Progenitor cell of endocrine pancreas (in vitro differentiated cells): ENCODE measurements at regions not wholly inside any gene's neighbourhood (a gene's known extent, or its start where the extent isn't known, plus 50 kb on each side); places are given as distances from the start of the nearest gene placed in this dataset.

Experiments used
- DNase-seq: peaks from one replicate; pipeline ENCODE4 v3.0.0; 2021; ENCODE audit warnings: low spot score; ENCODE audit not compliant: unreplicated experiment
- H3K27ac Mint-ChIP-seq: 2 replicates; pipeline ENCODE4 v1.8.0; 2021; ENCODE audit warnings: mild to moderate bottlenecking, moderate library complexity, mixed read lengths
- H3K27me3 Mint-ChIP-seq: 2 replicates; pipeline ENCODE4 v1.8.0; 2021; ENCODE audit warnings: mixed read lengths
- H3K36me3 Mint-ChIP-seq: 2 replicates; pipeline ENCODE4 v1.8.0; 2022; ENCODE audit warnings: mixed read lengths; ENCODE audit not compliant: insufficient read depth
- H3K4me1 Mint-ChIP-seq: 2 replicates; pipeline ENCODE4 v1.8.0; 2021; ENCODE audit warnings: low read depth, mixed read lengths
- H3K4me3 Mint-ChIP-seq: 2 replicates; pipeline ENCODE4 v1.8.0; 2021; ENCODE audit warnings: low read depth, mild to moderate bottlenecking, moderate library complexity, mixed read lengths
- H3K9me3 Mint-ChIP-seq: 2 replicates; pipeline ENCODE4 v1.8.0; 2021; ENCODE audit warnings: low read depth, mixed read lengths
- CTCF ChIP-seq: fragments of 200-600 bp; sonication (generic); IDR thresholded peaks from one replicate; pipeline ENCODE4 v1.5.0; 2021; ENCODE audit warnings: antibody characterized with exemption, mild to moderate bottlenecking; ENCODE audit not compliant: unreplicated experiment

DNA sequence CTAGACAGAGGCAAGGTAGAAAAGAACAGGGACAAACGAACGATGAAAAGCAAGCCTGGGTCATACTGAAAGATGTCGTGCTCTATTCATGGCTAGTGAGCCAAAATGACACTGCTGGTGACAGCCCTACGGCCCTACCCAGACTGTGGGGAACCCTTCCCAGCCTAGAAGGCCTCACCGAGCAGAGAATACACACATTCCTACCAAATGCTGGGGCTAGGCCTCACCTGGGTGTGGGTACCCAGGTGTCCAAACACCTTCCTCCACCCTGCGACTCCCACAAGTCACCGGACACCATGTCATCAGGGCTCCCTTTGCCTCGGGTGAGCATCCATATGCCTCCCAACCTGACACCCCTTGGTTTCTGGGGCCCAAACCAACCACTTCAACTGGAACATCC, 85.3 kb upstream of the DOCK9 start:
- TF ChIP-seq CTCF: no peak
- peaks cover 13% of the 10 kb centered on the region for H3K4me1 Mint-ChIP-seq
- peaks cover 3% of the 10 kb centered on the region for H3K9me3 Mint-ChIP-seq
- no peak for DNase-seq
- no peaks in the 10 kb centered on the region for H3K36me3 Mint-ChIP-seq
- no peak overlapping the region for H3K4me3 Mint-ChIP-seq
- H3K27me3 Mint-ChIP-seq: no peaks in the 10 kb centered on the region
- H3K27ac Mint-ChIP-seq: no peak overlapping the region

DNA sequence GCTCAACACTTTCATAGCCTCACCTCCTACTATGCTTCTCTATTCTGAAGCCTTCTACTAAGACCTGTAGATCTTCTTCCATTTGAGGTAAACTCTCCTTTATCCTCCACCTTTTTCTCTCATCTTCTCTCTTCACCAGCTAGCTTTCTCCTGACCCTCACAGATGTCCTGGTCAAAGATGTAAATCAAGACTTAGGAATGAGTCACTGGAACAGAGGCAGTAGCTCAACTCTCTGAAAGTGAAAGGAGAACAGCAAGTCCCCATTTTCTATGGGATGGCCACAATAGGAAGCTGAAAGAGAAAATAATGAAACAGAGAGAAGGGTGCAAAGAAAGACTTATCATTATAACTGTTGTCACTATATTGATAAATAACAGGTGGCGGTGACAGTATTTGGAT, 86.1 kb upstream of the DOCK9 start:
- H3K36me3 Mint-ChIP-seq: no peaks in the 10 kb centered on the region
- peaks cover 13% of the 10 kb centered on the region for H3K4me1 Mint-ChIP-seq
- no peak for TF ChIP-seq CTCF
- H3K27me3 Mint-ChIP-seq: no peaks in the 10 kb centered on the region
- DNase-seq: no peak
- no peak overlapping the region for H3K27ac Mint-ChIP-seq
- peaks cover 3% of the 10 kb centered on the region for H3K9me3 Mint-ChIP-seq
- H3K4me3 Mint-ChIP-seq: no peak overlapping the region

- Mint-ChIP-seq H3K27ac (no peak overlapping the region), H3K9me3 (peaks cover 3% of the 10 kb centered on the region), H3K36me3 (no peaks in the 10 kb centered on the region), H3K4me1 (peaks cover 13% of the 10 kb centered on the region), H3K27me3 (no peaks in the 10 kb centered on the region), H3K4me3 (no peak overlapping the region)
- no peak for TF ChIP-seq CTCF
- no peak for DNase-seq
Measured at GRCh38 chr13:99064624-99065234, 86.9 kb upstream of the DOCK9 start.

- H3K27ac Mint-ChIP-seq: no peak overlapping the region
- peaks cover 13% of the 10 kb centered on the region for H3K4me1 Mint-ChIP-seq
- H3K4me3 Mint-ChIP-seq: no peak overlapping the region
- TF ChIP-seq CTCF: no peak
- no peaks in the 10 kb centered on the region for H3K36me3 Mint-ChIP-seq
- peaks cover 3% of the 10 kb centered on the region for H3K9me3 Mint-ChIP-seq
- no peaks in the 10 kb centered on the region for H3K27me3 Mint-ChIP-seq
- no peak for DNase-seq
Measured at GRCh38 chr13:99065235-99066015, 87.6 kb upstream of the DOCK9 start.

GRCh38 chr13:99066219-99066618, 88.4 kb upstream of the DOCK9 start:
- Mint-ChIP-seq H3K36me3 (no peaks in the 10 kb centered on the region), H3K9me3 (peaks cover 3% of the 10 kb centered on the region), H3K4me1 (peaks cover 9% of the 10 kb centered on the region), H3K27ac (no peak overlapping the region), H3K27me3 (no peaks in the 10 kb centered on the region), H3K4me3 (no peak overlapping the region)
- DNase-seq: no peak
- no peak for TF ChIP-seq CTCF
